GM12878 (cell line): ENCODE measurements at regions not wholly inside any gene's neighbourhood (a gene's known extent, or its start where the extent isn't known, plus 50 kb on each side); places are given as distances from the start of the nearest gene placed in this dataset.

Source experiments
- CREB1 ChIP-seq: IDR thresholded peaks from 2 replicates; pipeline ENCODE4 v1.6.1; 2012; ENCODE audit warnings: low read depth, mild to moderate bottlenecking, inconsistent platforms
- CTCF ChIP-seq, 3 experiments: IDR thresholded peaks in 2 of 3; conservative IDR thresholded peaks in 1 of 3; 2 replicates each; pipeline ENCODE4 v1.5.1; 2011; ENCODE audit warnings: low read depth in 3 of 3, low read length in 3 of 3, mild to moderate bottlenecking in 3 of 3, control low read depth in 2 of 3, moderate library complexity in 2 of 3, inconsistent platforms in 1 of 3, mixed read lengths in 1 of 3; ENCODE audit not compliant: control insufficient read depth in 2 of 3, insufficient read depth in 1 of 3; ENCODE audit errors: extremely low read depth in 1 of 3
- ESRRA ChIP-seq: IDR thresholded peaks from 2 replicates; pipeline ENCODE4 v1.6.1; 2012; ENCODE audit warnings: mild to moderate bottlenecking, low read length, improper control_type of control experiment
- MYC ChIP-seq: IDR thresholded peaks from 2 replicates; pipeline ENCODE4 v1.6.1; 2011; ENCODE audit warnings: mild to moderate bottlenecking, low read length, moderate library complexity, inconsistent platforms; ENCODE audit not compliant: insufficient read depth, insufficient replicate concordance, insufficient read length, severe bottlenecking
- PBX3 ChIP-seq: IDR thresholded peaks from 2 replicates; pipeline ENCODE4 v1.6.1; 2011; ENCODE audit warnings: mild to moderate bottlenecking, low read depth, low read length, moderate library complexity; ENCODE audit not compliant: insufficient replicate concordance
- POLR2A ChIP-seq: IDR thresholded peaks from 2 replicates; pipeline ENCODE4 v1.6.1; 2011; ENCODE audit warnings: low read depth, mild to moderate bottlenecking, low read length
- ZNF622 ChIP-seq: fragments of 450-650 bp; IDR thresholded peaks from 2 replicates; pipeline ENCODE4 v1.6.1; 2017; ENCODE audit warnings: mild to moderate bottlenecking, inconsistent platforms

GRCh38 chr12:61397668-61398067, 862.5 kb upstream of the USP15 start:
- TF ChIP-seq ZNF622 (no peak), CTCF (IDR thresholded peaks at IDR 0.05 in 2 of 3, conservative IDR thresholded peaks at IDR 0.05 in 1 of 3; ENCODE audit: control insufficient read depth in 2 of 3, extremely low read depth in 1 of 3, insufficient read depth in 1 of 3, low read depth in 3 of 3, low read length in 3 of 3) (no peak), MYC (no peak), POLR2A (no peak), CREB1 (no peak), ESRRA (no peak), PBX3 (no peak)
